ENCODE measurements at regions not wholly inside any gene's neighbourhood (a gene's known extent, or its start where the extent isn't known, plus 50 kb on each side); places are given as distances from the start of the nearest gene placed in this dataset.

- Histone ChIP-seq H3K36me3 (no peaks in the 10 kb centered on the region), H3K9me3 (no peaks in the 10 kb centered on the region), H3K4me3 (no peak overlapping the region), H3K27me3 (no peaks in the 10 kb centered on the region)
- no peak for DNase-seq
Measured at GRCh38 chr10:33638891-33639290, 304.4 kb upstream of the NRP1 start.

- Histone ChIP-seq H3K36me3 (no peaks in the 10 kb centered on the region), H3K9me3 (no peaks in the 10 kb centered on the region), H3K4me3 (no peak overlapping the region), H3K27me3 (no peaks in the 10 kb centered on the region)
- DNase-seq = no peak
Measured at GRCh38 chr10:33638374-33638773, 303.9 kb upstream of the NRP1 start.

- no peaks in the 10 kb centered on the region for H3K36me3 ChIP-seq
- no peak for DNase-seq
- no peaks in the 10 kb centered on the region for H3K27me3 ChIP-seq
- H3K9me3 ChIP-seq = no peaks in the 10 kb centered on the region
- no peak overlapping the region for H3K4me3 ChIP-seq
Measured at GRCh38 chr10:33635967-33636515, 301.6 kb upstream of the NRP1 start.

GRCh38 chr10:33632432-33632831 is 298.0 kb upstream of the NRP1 start:
- Histone ChIP-seq H3K4me3 (no peak overlapping the region), H3K27me3 (no peaks in the 10 kb centered on the region), H3K36me3 (no peaks in the 10 kb centered on the region), H3K9me3 (no peaks in the 10 kb centered on the region)
- DNase-seq = no peak

- no peak overlapping the region for H3K4me3 ChIP-seq
- no peak for DNase-seq
- H3K36me3 ChIP-seq = no peaks in the 10 kb centered on the region
- no peaks in the 10 kb centered on the region for H3K9me3 ChIP-seq
- H3K27me3 ChIP-seq = no peaks in the 10 kb centered on the region
Measured at GRCh38 chr10:33631991-33632390, 297.5 kb upstream of the NRP1 start.

- no peaks in the 10 kb centered on the region for H3K27me3 ChIP-seq
- no peak overlapping the region for H3K4me3 ChIP-seq
- DNase-seq = no peak
- no peaks in the 10 kb centered on the region for H3K36me3 ChIP-seq
- H3K9me3 ChIP-seq = no peaks in the 10 kb centered on the region
Measured at GRCh38 chr10:33630761-33631160, 296.3 kb upstream of the NRP1 start.

DNA sequence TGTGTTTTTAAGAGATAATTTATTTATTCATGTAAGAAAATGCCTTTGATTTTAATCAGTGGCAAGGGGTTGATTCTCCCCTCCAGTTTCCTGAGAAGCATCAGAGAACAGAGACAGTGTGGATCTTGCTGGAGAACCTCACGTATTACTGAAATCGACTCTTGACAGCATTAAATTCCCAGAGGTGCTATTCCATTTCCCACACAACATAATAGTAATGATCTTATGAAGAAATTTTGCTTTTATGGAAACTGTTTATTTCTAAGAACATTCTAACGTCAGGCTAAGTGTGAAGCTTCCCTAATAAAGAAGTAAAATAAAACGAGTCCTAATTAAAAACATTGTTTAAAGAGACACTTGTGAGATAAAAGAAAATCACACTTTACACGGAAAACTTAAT is 293.1 kb upstream of the NRP1 start:
- no peak for DNase-seq
- Histone ChIP-seq H3K4me3 (no peak overlapping the region), H3K36me3 (no peaks in the 10 kb centered on the region), H3K27me3 (no peaks in the 10 kb centered on the region), H3K9me3 (no peaks in the 10 kb centered on the region)

GRCh38 chr10:33626798-33627466 is 292.5 kb upstream of the NRP1 start:
- no peaks in the 10 kb centered on the region for H3K9me3 ChIP-seq
- no peaks in the 10 kb centered on the region for H3K36me3 ChIP-seq
- no peak for DNase-seq
- no peak overlapping the region for H3K4me3 ChIP-seq
- no peaks in the 10 kb centered on the region for H3K27me3 ChIP-seq

DNA sequence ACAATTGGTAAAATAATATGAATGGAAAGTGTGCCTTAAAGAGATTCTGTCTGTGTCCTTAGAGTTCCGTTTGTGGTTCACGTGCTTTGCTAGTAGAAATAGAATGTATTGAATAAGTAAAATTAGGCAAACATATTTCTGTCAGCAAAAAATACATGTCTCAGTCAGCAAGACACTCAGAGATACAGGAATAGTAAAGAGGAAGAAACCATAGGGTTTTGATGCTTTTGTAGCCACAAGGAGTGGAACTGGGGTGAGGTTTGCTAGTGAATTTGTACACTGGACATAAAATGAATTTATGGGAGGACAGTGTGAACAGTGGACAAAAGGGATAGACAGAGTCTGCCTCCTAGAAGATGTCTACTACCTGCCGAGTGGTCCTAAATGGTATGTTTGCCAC is 289.2 kb upstream of the NRP1 start:
- no peak for DNase-seq
- H3K27me3 ChIP-seq = no peaks in the 10 kb centered on the region
- H3K4me3 ChIP-seq = no peak overlapping the region
- H3K9me3 ChIP-seq = 0 out of 2 replicates have a peak, but pooled peaks cover 4% of the 10 kb centered on the region
- no peaks in the 10 kb centered on the region for H3K36me3 ChIP-seq

DNA sequence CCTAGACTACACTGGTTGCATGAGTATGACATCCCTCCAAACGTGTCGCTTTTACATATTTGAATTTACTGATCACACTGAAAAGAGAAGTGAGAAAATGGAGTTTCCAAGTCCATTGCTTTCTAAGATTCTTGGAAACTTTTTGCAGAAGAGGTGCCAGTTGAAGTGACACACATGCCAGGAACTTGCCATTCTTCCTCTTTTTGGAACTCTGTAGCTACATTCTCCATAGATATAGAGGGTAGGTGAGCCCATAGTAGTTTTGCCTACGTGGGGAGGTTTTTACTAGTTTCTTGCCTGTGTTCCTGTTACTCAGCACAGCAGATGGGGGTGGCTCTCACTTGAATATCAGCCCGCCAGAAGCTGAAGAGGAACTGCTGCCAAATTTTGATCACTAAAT is 286.6 kb upstream of the NRP1 start:
- Histone ChIP-seq H3K36me3 (no peaks in the 10 kb centered on the region), H3K27me3 (no peaks in the 10 kb centered on the region), H3K4me3 (no peak overlapping the region), H3K9me3 (0 out of 2 replicates have a peak, but pooled peaks cover 4% of the 10 kb centered on the region)
- DNase-seq = no peak

DNA sequence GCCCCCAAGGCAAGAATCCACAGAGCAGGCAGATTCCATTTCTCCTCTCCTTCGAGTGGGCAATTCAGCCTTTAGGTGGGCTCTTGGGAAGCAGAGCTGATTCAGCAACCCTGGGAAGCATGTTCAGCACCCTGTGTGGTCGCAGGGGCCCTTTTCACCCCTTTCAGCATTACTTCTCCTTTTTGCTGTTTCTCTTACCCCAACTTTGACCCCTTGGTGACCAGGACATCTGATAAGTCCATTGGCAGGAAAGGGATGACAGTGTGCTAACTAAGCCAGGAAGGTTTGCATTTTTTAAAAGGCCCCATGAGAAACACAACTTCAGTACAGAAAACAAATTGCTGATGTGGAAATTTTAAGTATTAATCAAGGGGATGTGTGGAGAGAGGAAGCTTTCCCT is 283.7 kb upstream of the NRP1 start:
- 0 out of 2 replicates have a peak, but pooled peaks cover 4% of the 10 kb centered on the region for H3K9me3 ChIP-seq
- H3K4me3 ChIP-seq = no peak overlapping the region
- no peaks in the 10 kb centered on the region for H3K27me3 ChIP-seq
- DNase-seq = no peak
- no peaks in the 10 kb centered on the region for H3K36me3 ChIP-seq

- no peak for DNase-seq
- Histone ChIP-seq H3K9me3 (0 out of 2 replicates have a peak, but pooled peaks cover 4% of the 10 kb centered on the region), H3K27me3 (no peaks in the 10 kb centered on the region), H3K4me3 (no peak overlapping the region), H3K36me3 (no peaks in the 10 kb centered on the region)
Measured at GRCh38 chr10:33617381-33618080, 283.1 kb upstream of the NRP1 start.

DNA sequence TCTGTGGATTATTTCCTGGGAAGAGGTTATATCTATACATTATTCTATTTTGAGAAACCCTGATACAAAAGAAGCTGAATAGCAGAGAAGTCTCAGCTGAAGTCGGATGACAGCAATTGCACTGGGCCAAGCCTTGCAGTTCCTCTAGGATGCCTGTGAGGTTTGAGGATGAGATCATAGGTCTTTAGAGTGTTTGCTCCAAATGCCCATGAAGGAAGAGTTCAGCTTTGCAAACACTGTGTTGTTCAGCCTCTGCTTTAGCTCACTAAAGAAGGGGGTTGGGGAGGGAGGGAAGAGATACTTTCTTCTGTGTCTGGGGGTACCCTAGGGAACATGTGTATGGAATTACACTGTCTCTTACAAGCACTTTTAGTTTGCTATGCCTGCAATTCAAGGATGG is 282.5 kb upstream of the NRP1 start:
- DNase-seq = no peak
- H3K27me3 ChIP-seq = no peaks in the 10 kb centered on the region
- H3K9me3 ChIP-seq = 0 out of 2 replicates have a peak, but pooled peaks cover 4% of the 10 kb centered on the region
- no peaks in the 10 kb centered on the region for H3K36me3 ChIP-seq
- no peak overlapping the region for H3K4me3 ChIP-seq

- Histone ChIP-seq H3K9me3 (no peaks in the 10 kb centered on the region), H3K27me3 (no peaks in the 10 kb centered on the region), H3K36me3 (no peaks in the 10 kb centered on the region), H3K4me3 (peak overlapping the region; percentile 15)
- DNase-seq = peak; percentile 22
Measured at GRCh38 chr10:33612551-33612950, 278.1 kb upstream of the NRP1 start.

GRCh38 chr10:33612116-33612515 is 277.6 kb upstream of the NRP1 start:
- H3K27me3 ChIP-seq = no peaks in the 10 kb centered on the region
- peak; percentile 83 for DNase-seq
- H3K9me3 ChIP-seq = no peaks in the 10 kb centered on the region
- H3K36me3 ChIP-seq = no peaks in the 10 kb centered on the region
- H3K4me3 ChIP-seq = peak overlapping the region; percentile 15

DNA sequence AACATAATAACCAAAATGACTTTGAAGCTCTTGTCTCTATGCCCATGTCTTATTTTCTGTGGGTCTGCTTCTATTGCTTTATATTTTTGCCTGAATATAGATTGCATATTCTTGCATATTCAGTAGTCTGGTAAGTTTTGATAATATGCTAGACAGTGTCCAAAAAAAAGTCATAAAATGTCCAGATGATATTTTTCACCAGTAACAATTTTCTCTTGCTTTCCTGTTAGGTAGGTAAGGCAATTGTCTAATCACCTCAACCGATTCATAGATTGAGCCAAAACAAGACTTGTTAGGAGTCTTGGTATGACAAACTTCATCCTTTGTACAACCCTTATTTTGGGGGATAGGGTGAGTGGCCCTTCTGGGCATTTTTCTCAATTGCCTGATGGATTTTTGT is 277.0 kb upstream of the NRP1 start:
- Histone ChIP-seq H3K36me3 (no peaks in the 10 kb centered on the region), H3K27me3 (no peaks in the 10 kb centered on the region), H3K9me3 (no peaks in the 10 kb centered on the region), H3K4me3 (no peak overlapping the region)
- DNase-seq = no peak

- no peak for DNase-seq
- Histone ChIP-seq H3K36me3 (no peaks in the 10 kb centered on the region), H3K27me3 (no peaks in the 10 kb centered on the region), H3K9me3 (no peaks in the 10 kb centered on the region), H3K4me3 (no peak overlapping the region)
Measured at GRCh38 chr10:33609546-33609945, 275.1 kb upstream of the NRP1 start.

DNA sequence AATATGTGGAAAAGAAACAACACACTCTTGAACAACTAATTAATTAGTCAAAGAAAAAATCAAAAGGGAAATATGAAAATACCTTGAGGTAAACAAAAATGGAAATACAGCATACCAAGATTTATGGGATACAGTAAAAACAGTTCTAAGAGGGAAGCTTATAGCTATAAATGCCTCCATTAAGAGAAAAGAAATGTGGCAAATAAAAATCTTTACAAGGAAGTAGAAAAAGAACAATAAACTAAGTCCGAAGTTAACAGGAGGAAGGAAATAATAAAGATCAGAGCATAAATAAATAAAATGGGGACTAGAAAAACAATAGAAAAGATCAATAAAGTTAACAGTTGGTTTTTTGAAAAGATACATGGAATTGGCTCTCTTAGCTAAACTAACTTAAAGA is 267.8 kb upstream of the NRP1 start:
- Histone ChIP-seq H3K4me3 (no peak overlapping the region), H3K36me3 (no peaks in the 10 kb centered on the region), H3K9me3 (peaks cover 5% of the 10 kb centered on the region; the same call in 1 of the 2 replicates), H3K27me3 (no peaks in the 10 kb centered on the region)
- no peak for DNase-seq
